ENCODE measurements at regions not wholly inside any gene's neighbourhood (a gene's known extent, or its start where the extent isn't known, plus 50 kb on each side); places are given as distances from the start of the nearest gene placed in this dataset.

GRCh38 chr11:119501777-119502405 lies 78.9 kb upstream of the THY1 start:
- TF ChIP-seq CTCF (IDR thresholded peaks at IDR 0.05; ENCODE audit: insufficient read depth, low read depth, low read length) = no peak
- no peak for TF ChIP-seq EZH2 (IDR thresholded peaks at IDR 0.05; ENCODE audit: insufficient read depth, low read length)
